LNCaP clone FGC (cell line): ENCODE measurements at regions not wholly inside any gene's neighbourhood (a gene's known extent, or its start where the extent isn't known, plus 50 kb on each side); places are given as distances from the start of the nearest gene placed in this dataset.
A peak's percentile ranks its signal among the peaks of the same experiment; 100 is the strongest.
"Not testable (repeated sequence)": the region's sequence is repeated elsewhere in the genome, so short reads cannot be mapped to it uniquely, and the experiment has no call there.

Experiments
- DNase-seq: peaks from one replicate; pipeline ENCODE4 v3.0.0-alpha.2; 2011; ENCODE audit warnings: low read depth
- H3K4me3 ChIP-seq: 2 replicates; pipeline ENCODE4 v1.5.1; 2011; ENCODE audit warnings: mild to moderate bottlenecking, low read depth, low read length, control low read depth
- TF ChIP-seq, protein P1 (sequence below): IDR thresholded peaks from 2 replicates; pipeline ENCODE4 v1.5.1; 2012; ENCODE audit warnings: mild to moderate bottlenecking; ENCODE audit not compliant: control insufficient read depth, insufficient read depth; ENCODE audit errors: extremely low read depth

- no peak overlapping the region for H3K4me3 ChIP-seq
- no peak for DNase-seq
- TF ChIP-seq, protein P1, sequence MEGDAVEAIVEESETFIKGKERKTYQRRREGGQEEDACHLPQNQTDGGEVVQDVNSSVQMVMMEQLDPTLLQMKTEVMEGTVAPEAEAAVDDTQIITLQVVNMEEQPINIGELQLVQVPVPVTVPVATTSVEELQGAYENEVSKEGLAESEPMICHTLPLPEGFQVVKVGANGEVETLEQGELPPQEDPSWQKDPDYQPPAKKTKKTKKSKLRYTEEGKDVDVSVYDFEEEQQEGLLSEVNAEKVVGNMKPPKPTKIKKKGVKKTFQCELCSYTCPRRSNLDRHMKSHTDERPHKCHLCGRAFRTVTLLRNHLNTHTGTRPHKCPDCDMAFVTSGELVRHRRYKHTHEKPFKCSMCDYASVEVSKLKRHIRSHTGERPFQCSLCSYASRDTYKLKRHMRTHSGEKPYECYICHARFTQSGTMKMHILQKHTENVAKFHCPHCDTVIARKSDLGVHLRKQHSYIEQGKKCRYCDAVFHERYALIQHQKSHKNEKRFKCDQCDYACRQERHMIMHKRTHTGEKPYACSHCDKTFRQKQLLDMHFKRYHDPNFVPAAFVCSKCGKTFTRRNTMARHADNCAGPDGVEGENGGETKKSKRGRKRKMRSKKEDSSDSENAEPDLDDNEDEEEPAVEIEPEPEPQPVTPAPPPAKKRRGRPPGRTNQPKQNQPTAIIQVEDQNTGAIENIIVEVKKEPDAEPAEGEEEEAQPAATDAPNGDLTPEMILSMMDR = no peak
Observed at GRCh38 chr10:27380929-27381358, 123.2 kb upstream of the RAB18 start.

GRCh38 chr10:27379041-27379440 is 125.1 kb upstream of the RAB18 start:
- H3K4me3 ChIP-seq, DNase-seq: not testable (repeated sequence)

DNA sequence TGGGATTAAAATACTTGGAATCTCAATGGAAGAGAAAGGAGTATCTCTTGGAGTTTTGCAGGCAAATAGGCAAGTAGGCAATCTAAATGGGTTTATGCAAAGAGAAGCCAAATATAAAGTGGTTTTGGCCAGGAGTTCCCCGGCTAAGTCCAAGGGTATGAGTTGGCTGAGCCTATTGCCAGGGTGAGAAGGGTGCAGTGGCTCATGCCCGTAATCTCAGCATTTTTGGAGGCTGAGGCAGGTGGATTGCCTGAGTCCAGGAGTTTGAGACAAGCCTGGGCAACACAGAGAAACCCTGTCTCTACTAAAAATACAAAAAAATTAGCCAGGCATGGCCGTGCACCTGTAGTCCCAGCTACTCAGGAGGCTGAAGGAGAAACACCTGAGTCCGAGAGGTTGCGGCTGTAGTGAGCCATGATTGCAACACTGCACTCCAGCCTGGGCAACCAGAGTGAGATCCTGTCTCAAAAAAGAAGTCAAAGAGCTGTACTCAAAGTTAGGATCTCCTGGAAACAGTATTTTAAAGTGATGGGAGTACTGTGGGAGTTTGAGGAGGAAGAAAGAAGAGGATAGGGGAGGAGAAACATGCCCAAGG is 130.4 kb upstream of the RAB18 start:
- TF ChIP-seq, protein P1 = no peak

GRCh38 chr10:27372095-27372494 is 131.5 kb upstream of the ACBD5 start:
- TF ChIP-seq, protein P1 = no peak
- DNase-seq = no peak
- H3K4me3 ChIP-seq = no peak overlapping the region

More for the DNA sequence above, 130.4 kb upstream of the RAB18 start:
- no peak for DNase-seq
- H3K4me3 ChIP-seq = no peak overlapping the region

GRCh38 chr10:27371375-27371774 is 130.8 kb upstream of the ACBD5 start:
- not testable (repeated sequence) for H3K4me3 ChIP-seq, DNase-seq

DNA sequence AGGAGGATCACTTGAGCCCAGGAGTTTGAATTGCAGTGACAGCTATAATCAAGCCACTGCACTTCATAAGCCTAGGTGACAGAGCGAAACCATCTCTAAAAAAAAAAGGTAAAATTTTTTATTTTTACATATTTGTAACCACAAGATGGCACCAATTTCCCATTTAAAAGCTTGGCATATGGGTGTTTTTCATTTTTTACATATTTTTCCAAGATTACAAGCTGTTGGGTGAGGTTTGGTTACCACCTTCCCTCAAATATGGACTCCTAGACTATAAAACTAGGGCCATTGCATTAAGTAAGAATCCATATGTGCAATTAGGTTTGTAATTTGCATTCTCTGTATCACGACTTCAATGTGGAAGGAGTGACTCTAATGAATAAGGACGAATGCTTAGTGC is 129.3 kb upstream of the ACBD5 start:
- DNase-seq = no peak
- no peak overlapping the region for H3K4me3 ChIP-seq
- TF ChIP-seq, protein P1 = peak; percentile 27

- no peak for DNase-seq
- no peak overlapping the region for H3K4me3 ChIP-seq
- TF ChIP-seq, protein P1 = no peak
Observed at GRCh38 chr10:27368706-27369105, 128.1 kb upstream of the ACBD5 start.

DNA sequence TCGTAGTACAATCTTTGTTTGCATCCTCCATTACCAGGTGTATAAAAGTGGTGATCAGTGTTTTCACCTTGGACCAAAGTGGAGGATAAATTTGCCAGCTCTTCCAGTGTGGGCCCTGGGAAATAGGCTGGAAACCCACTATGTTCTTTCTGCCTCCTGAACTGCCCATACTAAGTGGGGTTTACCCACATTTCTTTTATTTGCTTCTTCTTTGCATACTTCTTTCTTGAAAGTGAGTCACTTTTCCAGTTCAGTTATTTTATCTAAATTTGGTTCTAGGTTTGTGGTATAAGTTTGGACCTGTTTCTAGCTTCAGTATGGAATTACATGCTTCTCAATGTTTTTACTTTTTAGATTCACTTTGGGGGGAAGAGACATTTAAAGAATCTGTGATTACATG is 126.2 kb upstream of the ACBD5 start:
- TF ChIP-seq, protein P1 = no peak
- no peak overlapping the region for H3K4me3 ChIP-seq
- DNase-seq = no peak
